Fibroblast of skin of left quadriceps (primary cell): ENCODE measurements at regions not wholly inside any gene's neighbourhood (a gene's known extent, or its start where the extent isn't known, plus 50 kb on each side); places are given as distances from the start of the nearest gene placed in this dataset.
A peak's percentile ranks its signal among the peaks of the same experiment; 100 is the strongest.

Experiments used
- DNase-seq, 2 experiments: peaks; one replicate each; pipeline ENCODE4 v3.0.0-alpha.2; 2013; ENCODE audit warnings: low read depth in 2 of 2

- no peak for DNase-seq
These were observed 264.7 kb upstream of the NECTIN3 start for GRCh38 chr3:110806924-110807323.

- no peak for DNase-seq
These were observed 263.0 kb upstream of the NECTIN3 start for GRCh38 chr3:110808630-110809029.

GRCh38 chr3:110810356-110810755, 261.3 kb upstream of the NECTIN3 start:
- no peak for DNase-seq

GRCh38 chr3:110811050-110811449, 260.6 kb upstream of the NECTIN3 start:
- DNase-seq = no peak

- no peak for DNase-seq
These were observed 258.1 kb upstream of the NECTIN3 start for GRCh38 chr3:110813541-110813940.

- peak; percentile 91 to 92 for DNase-seq
These were observed 257.2 kb upstream of the NECTIN3 start for GRCh38 chr3:110814170-110815007.

GRCh38 chr3:110815008-110815583, 256.5 kb upstream of the NECTIN3 start:
- peak; percentile 52 to 60 for DNase-seq

- no peak for DNase-seq
These were observed 255.6 kb upstream of the NECTIN3 start for GRCh38 chr3:110816008-110816407.

- DNase-seq = no peak
These were observed 250.0 kb upstream of the NECTIN3 start for GRCh38 chr3:110821586-110821985.

- DNase-seq = no peak
These were observed 248.6 kb upstream of the NECTIN3 start for GRCh38 chr3:110822971-110823370.

- DNase-seq = no peak
These were observed 224.6 kb upstream of the NECTIN3 start for GRCh38 chr3:110846971-110847370.

GRCh38 chr3:110849064-110849463, 222.6 kb upstream of the NECTIN3 start:
- DNase-seq = no peak

GRCh38 chr3:110851736-110852135, 219.9 kb upstream of the NECTIN3 start:
- no peak for DNase-seq

GRCh38 chr3:110855207-110855606, 216.4 kb upstream of the NECTIN3 start:
- no peak for DNase-seq

GRCh38 chr3:110856916-110857315, 214.7 kb upstream of the NECTIN3 start:
- DNase-seq = no peak

- DNase-seq = no peak
These were observed 213.1 kb upstream of the NECTIN3 start for GRCh38 chr3:110858549-110858948.

GRCh38 chr3:110859336-110859735, 212.3 kb upstream of the NECTIN3 start:
- peak in 1 of 2 experiments; percentile 2 for DNase-seq

GRCh38 chr3:110859993-110860392, 211.6 kb upstream of the NECTIN3 start:
- no peak for DNase-seq

GRCh38 chr3:110865934-110866333, 205.7 kb upstream of the NECTIN3 start:
- DNase-seq = no peak

GRCh38 chr3:110868106-110868505, 203.5 kb upstream of the NECTIN3 start:
- DNase-seq = no peak

GRCh38 chr3:110869736-110870135, 201.9 kb upstream of the NECTIN3 start:
- no peak for DNase-seq

GRCh38 chr3:110871869-110872268, 199.7 kb upstream of the NECTIN3 start:
- no peak for DNase-seq

GRCh38 chr3:110878692-110879091, 192.9 kb upstream of the NECTIN3 start:
- DNase-seq = no peak
